H1 (cell line): ENCODE measurements at regions not wholly inside any gene's neighbourhood (a gene's known extent, or its start where the extent isn't known, plus 50 kb on each side); places are given as distances from the start of the nearest gene placed in this dataset.

Source experiments
- CTCF ChIA-PET: fragments of 300-600 bp; sonication (Branson Sonifier 250); formaldehyde crosslinking; loops from one replicate; lab custom pipeline; 2021; ENCODE audit not compliant: partially characterized antibody; lab: Charles Lee
- POLR2A ChIA-PET: fragments of 300-600 bp; sonication (Branson Sonifier 250); formaldehyde crosslinking; loops from one replicate; lab custom pipeline; 2021; ENCODE audit warnings: inconsistent platforms; ENCODE audit not compliant: partially characterized antibody; lab: Charles Lee
- DNase-seq, 2 experiments: peaks; one replicate each; pipeline versions ENCODE4 v3.0.0 to v3.0.0-alpha.2; 2010 to 2022; ENCODE audit warnings: low spot score in 2 of 2, low read depth in 1 of 2, mixed read lengths in 1 of 2
- FAIRE-seq: peaks from 2 replicates; lab custom pipeline; 2011; peaks lifted over from hg19 to GRCh38; lab: Jason Lieb, UNC
- H2AFZ ChIP-seq: 2 replicates; pipeline ENCODE4 v1.8.1; 2012; ENCODE audit warnings: low read length, inconsistent platforms
- H2AK5ac ChIP-seq: 2 replicates; pipeline ENCODE4 v1.6.1; 2013; ENCODE audit warnings: low read depth, low read length
- H2BK120ac ChIP-seq: replicated peaks from 2 replicates; pipeline ENCODE3; 2013; ENCODE audit warnings: low read depth, low read length, inconsistent platforms
- H2BK12ac ChIP-seq: 2 replicates; pipeline ENCODE4 v1.6.1; 2013; ENCODE audit warnings: low read depth, low read length
- H2BK15ac ChIP-seq: 2 replicates; pipeline ENCODE4 v1.6.1; 2013; ENCODE audit warnings: low read length
- H2BK20ac ChIP-seq: 2 replicates; pipeline ENCODE4 v1.6.1; 2013; ENCODE audit warnings: low read length
- H2BK5ac ChIP-seq: 2 replicates; pipeline ENCODE4 v1.6.1; 2013; ENCODE audit warnings: low read depth, low read length
- H3K14ac ChIP-seq: 2 replicates; pipeline ENCODE4 v1.6.1; 2013; ENCODE audit warnings: inconsistent platforms; ENCODE audit not compliant: insufficient read length
- H3K18ac ChIP-seq: 2 replicates; pipeline ENCODE4 v1.6.1; 2013; ENCODE audit warnings: low read length; ENCODE audit errors: extremely low read depth
- H3K23ac ChIP-seq: 2 replicates; pipeline ENCODE4 v1.6.1; 2013; ENCODE audit warnings: inconsistent platforms; ENCODE audit not compliant: insufficient read length
- H3K23me2 ChIP-seq: 2 replicates; pipeline ENCODE4 v1.6.1; 2013; ENCODE audit warnings: low read depth, low read length
- H3K27ac ChIP-seq: 2 replicates; pipeline ENCODE4 v1.6.1; 2011; ENCODE audit warnings: low read depth, low read length, inconsistent platforms
- H3K27me3 ChIP-seq, 4 experiments: replicated peaks in 1 of 4; 1 replicate in 1 of 4; 2 replicates in 3 of 4; pipeline versions ENCODE4 v1.6.1 to v1.8.1; 2011 to 2013; ENCODE audit warnings: low read length in 3 of 4, mild to moderate bottlenecking in 3 of 4, inconsistent platforms in 2 of 4, mixed read lengths in 2 of 4, moderate library complexity in 1 of 4; ENCODE audit not compliant: control insufficient read depth in 3 of 4, insufficient read depth in 3 of 4; ENCODE audit errors: extremely low read depth in 1 of 4
- H3K36me3 ChIP-seq, 4 experiments: 2 replicates each; pipeline versions ENCODE4 v1.6.1 to v1.8.1; 2011 to 2013; ENCODE audit warnings: mild to moderate bottlenecking in 4 of 4, low read length in 3 of 4, moderate library complexity in 2 of 4, control low read depth in 1 of 4, inconsistent platforms in 1 of 4; ENCODE audit not compliant: insufficient read depth in 4 of 4, control insufficient read depth in 2 of 4
- H3K4ac ChIP-seq: replicated peaks from 2 replicates; pipeline ENCODE3; 2013; ENCODE audit warnings: low read length, low read depth, mixed read lengths, inconsistent platforms; ENCODE audit not compliant: insufficient read length
- H3K4me1 ChIP-seq, 4 experiments: replicated peaks in 1 of 4; 1 replicate in 1 of 4; 2 replicates in 3 of 4; pipeline versions ENCODE4 v1.6.1 to v1.8.1; 2011 to 2013; ENCODE audit warnings: low read length in 3 of 4, inconsistent platforms in 2 of 4, mixed read lengths in 1 of 4; ENCODE audit not compliant: insufficient read depth in 4 of 4, control insufficient read depth in 3 of 4
- H3K4me2 ChIP-seq, 2 experiments: 2 replicates each; pipeline versions ENCODE4 v1.6.1 to v1.8.1; 2011 to 2013; ENCODE audit warnings: low read depth in 2 of 2, low read length in 2 of 2, control low read depth in 1 of 2, inconsistent platforms in 1 of 2, mild to moderate bottlenecking in 1 of 2; ENCODE audit not compliant: insufficient read depth in 1 of 2
- H3K4me3 ChIP-seq, 4 experiments: fragments of 200-600, 300-600 bp in 1 of 4; sonication (generic), shearing (Covaris generic), sonication (Bioruptor Twin) in 1 of 4; 2 replicates each; pipeline versions ENCODE4 v1.5.1 to v1.8.1; 2011 to 2016; ENCODE audit warnings: low read length in 4 of 4, low read depth in 3 of 4, control low read depth in 2 of 4, inconsistent platforms in 2 of 4, mild to moderate bottlenecking in 2 of 4, mixed read lengths in 1 of 4, moderate library complexity in 1 of 4; ENCODE audit not compliant: insufficient read depth in 2 of 4; ENCODE audit errors: extremely low read depth in 1 of 4
- H3K56ac ChIP-seq: replicated peaks from 2 replicates; pipeline ENCODE3; 2013; ENCODE audit warnings: low read depth, mild to moderate bottlenecking, mixed read lengths, low read length, inconsistent platforms; ENCODE audit not compliant: insufficient read length
- H3K79me1 ChIP-seq: 2 replicates; pipeline ENCODE4 v1.6.1; 2013; ENCODE audit warnings: low read depth, low read length, control low read depth
- H3K79me2 ChIP-seq, 2 experiments: 2 replicates each; pipeline versions ENCODE4 v1.6.1 to v1.8.1; 2012 to 2013; ENCODE audit warnings: low read length in 2 of 2, mild to moderate bottlenecking in 2 of 2, inconsistent platforms in 1 of 2; ENCODE audit not compliant: insufficient read depth in 2 of 2, control insufficient read depth in 1 of 2
- H3K9ac ChIP-seq, 4 experiments: replicated peaks in 1 of 4; 1 replicate in 1 of 4; 2 replicates in 3 of 4; pipeline versions ENCODE4 v1.6.1 to v1.8.1; 2011 to 2013; ENCODE audit warnings: low read depth in 3 of 4, low read length in 3 of 4, control low read depth in 2 of 4, mild to moderate bottlenecking in 2 of 4, moderate library complexity in 2 of 4, inconsistent platforms in 1 of 4; ENCODE audit errors: extremely low read depth in 1 of 4
- H3K9me3 ChIP-seq, 2 experiments: 2 replicates each; pipeline versions ENCODE4 v1.6.1 to v1.8.1; 2012 to 2013; ENCODE audit warnings: mild to moderate bottlenecking in 2 of 2, moderate library complexity in 2 of 2, control low read depth in 1 of 2, inconsistent platforms in 1 of 2, low read depth in 1 of 2, low read length in 1 of 2, mixed read lengths in 1 of 2; ENCODE audit not compliant: insufficient read depth in 2 of 2
- H4K20me1 ChIP-seq, 2 experiments: replicated peaks in 1 of 2; 2 replicates each; pipeline versions ENCODE3 to v1.8.1; 2011 to 2013; ENCODE audit warnings: inconsistent platforms in 2 of 2, low read length in 2 of 2, mild to moderate bottlenecking in 1 of 2; ENCODE audit not compliant: insufficient read depth in 2 of 2, control insufficient read depth in 1 of 2
- H4K5ac ChIP-seq: 2 replicates; pipeline ENCODE4 v1.6.1; 2013; ENCODE audit warnings: low read length, low read depth, mixed read lengths, inconsistent platforms; ENCODE audit not compliant: insufficient read length
- H4K8ac ChIP-seq: 2 replicates; pipeline ENCODE4 v1.8.0; 2013; ENCODE audit warnings: mild to moderate bottlenecking, moderate library complexity, low read length, inconsistent platforms; ENCODE audit not compliant: insufficient read depth; ENCODE audit errors: extremely low read depth
- H4K91ac ChIP-seq: replicated peaks from 2 replicates; pipeline ENCODE3; 2013; ENCODE audit warnings: low read length, mixed read lengths, inconsistent platforms; ENCODE audit not compliant: insufficient read length
- ATF2 ChIP-seq: IDR thresholded peaks from 2 replicates; pipeline ENCODE4 v1.6.1; 2012; ENCODE audit warnings: low read length, inconsistent platforms
- EZH2 ChIP-seq: fragments of 200-600 bp; sonication (generic); IDR thresholded peaks from 2 replicates; pipeline ENCODE4 v1.7.1; 2012; ENCODE audit warnings: low read depth, mild to moderate bottlenecking, moderate library complexity, low read length, inconsistent platforms; ENCODE audit not compliant: severe bottlenecking
- MAFK ChIP-seq: IDR thresholded peaks from 2 replicates; pipeline ENCODE4 v1.6.1; 2012; ENCODE audit warnings: low read depth, mild to moderate bottlenecking, improper control_type of control experiment, low read length
- MAX ChIP-seq: IDR thresholded peaks from 2 replicates; pipeline ENCODE4 v1.6.1; 2012; ENCODE audit warnings: inconsistent platforms
- NRF1 ChIP-seq: IDR thresholded peaks from 2 replicates; pipeline ENCODE4 v1.6.1; 2011; ENCODE audit warnings: mild to moderate bottlenecking, low read depth, low read length, improper control_type of control experiment
- RAD21 ChIP-seq, 2 experiments: IDR thresholded peaks in 1 of 2; conservative IDR thresholded peaks in 1 of 2; 2 replicates each; pipeline ENCODE4 v1.6.1; 2011; ENCODE audit warnings: low read depth in 2 of 2, low read length in 2 of 2, improper control_type of control experiment in 1 of 2, inconsistent platforms in 1 of 2, mild to moderate bottlenecking in 1 of 2, moderate library complexity in 1 of 2
- SAP30 ChIP-seq: fragments of 300-600 bp; sonication (generic); IDR thresholded peaks from 2 replicates; pipeline ENCODE4 v1.7.1; 2012; ENCODE audit warnings: low read length, moderate library complexity, mild to moderate bottlenecking, inconsistent platforms; ENCODE audit not compliant: insufficient read depth, insufficient replicate concordance
- SIN3A ChIP-seq, 2 experiments: IDR thresholded peaks in 1 of 2; conservative IDR thresholded peaks in 1 of 2; 2 replicates each; pipeline ENCODE4 v1.6.1; 2011 to 2012; ENCODE audit warnings: low read length in 2 of 2, improper control_type of control experiment in 1 of 2, low read depth in 1 of 2, mild to moderate bottlenecking in 1 of 2
- SP2 ChIP-seq: IDR thresholded peaks from 2 replicates; pipeline ENCODE4 v1.6.1; 2012; ENCODE audit warnings: mild to moderate bottlenecking, low read length, inconsistent platforms
- SP4 ChIP-seq: IDR thresholded peaks from 2 replicates; pipeline ENCODE4 v1.6.1; 2012; ENCODE audit warnings: low read length, inconsistent platforms
- WGBS, 2 experiments: shearing (Covaris generic) in 1 of 2; methylation state at CpG; one replicate each; pipeline versions ENCODE4 v1.1.6 to v1.1.7; 2013 to 2015; ENCODE audit warnings: low lambda C conversion rate in 2 of 2, mixed read lengths in 2 of 2, inconsistent platforms in 1 of 2, low coverage in 1 of 2, missing lambda C conversion rate in 1 of 2; ENCODE audit not compliant: insufficient replicate concordance in 2 of 2, insufficient coverage in 1 of 2, insufficient read length in 1 of 2; ENCODE audit errors: extremely low coverage in 1 of 2, missing lambda C conversion rate in 1 of 2; 5-methylcytosine and 5-hydroxymethylcytosine counted together

- Histone ChIP-seq H3K18ac (no peak overlapping the region), H3K56ac (no peak overlapping the region), H3K23ac (no peak overlapping the region), H2BK12ac (no peak overlapping the region), H4K91ac (no peak overlapping the region), H3K36me3 (peaks cover 0 to 3% (median 0%) of the 10 kb centered on the region in 4 experiments; a peak in 1 of 8 replicates), H3K27me3 (no peaks in the 10 kb centered on the region), H3K79me1 (no peaks in the 10 kb centered on the region), H3K4me3 (no peak overlapping the region), H2BK120ac (no peak overlapping the region), H3K9me3 (peaks cover 5 to 8% of the 10 kb centered on the region in 2 experiments; a peak in 3 of 4 replicates), H3K14ac (no peak overlapping the region), H2BK15ac (no peak overlapping the region), H3K79me2 (no peaks in the 10 kb centered on the region), H4K8ac (no peak overlapping the region), H2BK20ac (peak overlapping the region; percentile 3; the same call in 1 of the 2 replicates), H3K23me2 (no peaks in the 10 kb centered on the region), H3K4ac (no peak overlapping the region), H2AK5ac (no peak overlapping the region), H2AFZ (no peak overlapping the region), H3K4me1 (0 out of 7 replicates have a peak, but pooled peaks cover 0 to 2% (median 0%) of the 10 kb centered on the region in 4 experiments), H3K4me2 (no peak overlapping the region), H2BK5ac (no peak overlapping the region), H3K9ac (no peak overlapping the region), H4K5ac (no peak overlapping the region), H3K27ac (no peak overlapping the region), H4K20me1 (no peaks in the 10 kb centered on the region)
- DNase-seq, result no peak
- CTCF ChIA-PET, result interaction anchor here (0.7 to 1.7 kb wide), 12 partner anchors 8 to 1523 kb away, joined by 3 to 8 read pairs (median 3); no protein-coding TSS in a partner anchor
- no peak for FAIRE-seq
- POLR2A ChIA-PET, result interaction anchor here (1.5 kb wide), 1 partner anchor 121 kb away, joined by 4 read pairs; no protein-coding TSS in a partner anchor
- WGBS, 2 experiments, result 90% methylated on average over 5 of the region's 5 CpGs; no CpG with 5 or more reads in 1 of the 2 experiments
- TF ChIP-seq SP4 (no peak), NRF1 (no peak), SAP30 (no peak), EZH2 (no peak), RAD21 (IDR thresholded peaks at IDR 0.05 in 1 of 2, conservative IDR thresholded peaks at IDR 0.05 in 1 of 2; ENCODE audit: low read depth in 2 of 2, low read length in 2 of 2) (no peak), ATF2 (no peak), SIN3A (conservative IDR thresholded peaks at IDR 0.05 in 1 of 2, IDR thresholded peaks at IDR 0.05 in 1 of 2; ENCODE audit: low read depth in 1 of 2, low read length in 2 of 2) (no peak), MAX (no peak), SP2 (no peak), MAFK (no peak)
Measured at GRCh38 chr1:87451229-87451920, 122.7 kb downstream of the LMO4 start.
